ENCODE measurements at regions not wholly inside any gene's neighbourhood (a gene's known extent, or its start where the extent isn't known, plus 50 kb on each side); places are given as distances from the start of the nearest gene placed in this dataset.
"Not testable (repeated sequence)": the region's sequence is repeated elsewhere in the genome, so short reads cannot be mapped to it uniquely, and the experiment has no call there.

GRCh38 chr5:100017520-100018262, 517.5 kb upstream of the FAM174A start:
- Mint-ChIP-seq H3K9me3 (ENCODE audit: unreplicated experiment) (no peaks in the 10 kb centered on the region), H3K4me1 (ENCODE audit: insufficient read depth, unreplicated experiment) (no peaks in the 10 kb centered on the region), H3K36me3 (ENCODE audit: insufficient read depth, unreplicated experiment) (no peaks in the 10 kb centered on the region), H3K27ac (ENCODE audit: low read depth, unreplicated experiment) (no peak overlapping the region), H3K4me3 (ENCODE audit: unreplicated experiment) (no peak overlapping the region), H3K27me3 (ENCODE audit: insufficient read depth, unreplicated experiment) (peaks cover 67% of the 10 kb centered on the region)
- BruUV-seq (replicated peaks): no TSS peak
- POLR2A ChIA-PET: no interaction called here
- CTCF ChIA-PET: no interaction called here
- no peak for TF ChIP-seq CTCF (IDR thresholded peaks at IDR 0.05; ENCODE audit: unreplicated experiment)
- intact Hi-C loops (cut with micrococcal nuclease): no loop called here
- DNase-seq (ENCODE audit: unreplicated experiment): no peak

DNA sequence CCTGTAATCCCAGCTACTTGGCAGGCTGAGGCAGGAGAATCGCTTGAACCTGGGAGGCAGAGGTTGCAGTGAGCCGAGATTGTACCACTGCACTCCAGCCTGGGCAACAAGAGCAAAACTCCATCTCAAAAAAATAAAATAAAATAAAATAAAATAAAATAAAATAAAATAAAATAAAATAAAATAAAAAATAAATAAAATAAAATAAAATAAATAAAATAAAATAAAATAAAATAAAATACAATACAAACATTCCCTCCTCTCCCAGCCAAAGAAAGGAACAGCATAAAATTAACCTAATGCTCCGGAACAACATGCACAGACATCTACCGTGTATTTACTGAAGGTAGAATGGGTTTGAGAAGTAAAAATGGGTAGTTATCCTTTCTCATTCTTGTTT, 521.9 kb upstream of the FAM174A start:
- H3K4me1 Mint-ChIP-seq (ENCODE audit: insufficient read depth, unreplicated experiment); H3K27ac Mint-ChIP-seq (ENCODE audit: low read depth, unreplicated experiment); intact Hi-C loops (cut with micrococcal nuclease); CTCF ChIA-PET; H3K4me3 Mint-ChIP-seq (ENCODE audit: unreplicated experiment); POLR2A ChIA-PET; H3K9me3 Mint-ChIP-seq (ENCODE audit: unreplicated experiment); DNase-seq (ENCODE audit: unreplicated experiment); BruUV-seq (replicated peaks); H3K36me3 Mint-ChIP-seq (ENCODE audit: insufficient read depth, unreplicated experiment): not testable (repeated sequence)
- H3K27me3 Mint-ChIP-seq (ENCODE audit: insufficient read depth, unreplicated experiment): peaks cover 43% of the 10 kb centered on the region

- CTCF ChIA-PET: interaction anchor here (0.6 kb wide), 2 partner anchors 376 to 886 kb away, joined by 3 to 4 read pairs; no protein-coding TSS in a partner anchor
- peaks cover 41% of the 10 kb centered on the region for H3K27me3 Mint-ChIP-seq (ENCODE audit: insufficient read depth, unreplicated experiment)
These were observed 524.0 kb upstream of the FAM174A start for GRCh38 chr5:100011160-100011559.

DNA sequence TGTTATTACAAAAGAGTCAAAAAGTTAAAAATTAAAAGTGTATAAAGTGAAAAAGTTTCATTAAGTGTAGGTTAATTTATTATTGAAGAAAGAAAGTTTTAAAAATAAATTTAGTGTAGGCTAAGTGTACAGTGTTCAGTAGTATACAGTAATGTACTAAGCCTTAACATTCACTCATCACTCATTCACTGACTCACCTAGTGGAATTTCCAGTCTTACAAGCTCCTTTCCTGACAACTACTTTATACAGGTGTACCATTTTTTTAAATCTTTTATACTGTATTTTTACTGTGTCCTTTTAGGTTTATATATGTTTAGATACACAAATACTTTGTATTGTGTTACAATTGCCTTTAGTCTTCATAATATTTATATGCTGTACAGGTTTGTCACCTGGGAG, 530.2 kb upstream of the FAM174A start:
- peak; percentile 8 for DNase-seq (ENCODE audit: unreplicated experiment)
- intact Hi-C loops (cut with micrococcal nuclease): no loop called here
- no peak overlapping the region for H3K4me3 Mint-ChIP-seq (ENCODE audit: unreplicated experiment)

More at GRCh38 chr5:100011160-100011559, 524.0 kb upstream of the FAM174A start:
- H3K36me3 Mint-ChIP-seq (ENCODE audit: insufficient read depth, unreplicated experiment); BruUV-seq (replicated peaks); POLR2A ChIA-PET; DNase-seq (ENCODE audit: unreplicated experiment); intact Hi-C loops (cut with micrococcal nuclease); H3K4me3 Mint-ChIP-seq (ENCODE audit: unreplicated experiment); H3K4me1 Mint-ChIP-seq (ENCODE audit: insufficient read depth, unreplicated experiment); H3K9me3 Mint-ChIP-seq (ENCODE audit: unreplicated experiment); H3K27ac Mint-ChIP-seq (ENCODE audit: low read depth, unreplicated experiment): not testable (repeated sequence)

More for the DNA sequence above, 530.2 kb upstream of the FAM174A start:
- Mint-ChIP-seq H3K36me3 (ENCODE audit: insufficient read depth, unreplicated experiment) (no peaks in the 10 kb centered on the region), H3K27me3 (ENCODE audit: insufficient read depth, unreplicated experiment) (peaks cover 33% of the 10 kb centered on the region), H3K4me1 (ENCODE audit: insufficient read depth, unreplicated experiment) (no peaks in the 10 kb centered on the region), H3K9me3 (ENCODE audit: unreplicated experiment) (no peaks in the 10 kb centered on the region), H3K27ac (ENCODE audit: low read depth, unreplicated experiment) (no peak overlapping the region)
- no TSS peak for BruUV-seq (replicated peaks)
- TF ChIP-seq CTCF (IDR thresholded peaks at IDR 0.05; ENCODE audit: unreplicated experiment): no peak
- ChIA-PET CTCF (no interaction called here), POLR2A (no interaction called here)
